Islet of Langerhans (tissue), 1 donor: ENCODE measurements at regions not wholly inside any gene's neighbourhood (a gene's known extent, or its start where the extent isn't known, plus 50 kb on each side); places are given as distances from the start of the nearest gene placed in this dataset.

Experiments
- FAIRE-seq: peaks from one replicate; lab custom pipeline; 2011; peaks lifted over from hg19 to GRCh38; lab: Jason Lieb, UNC

- FAIRE-seq: no peak
These were observed 60.3 kb downstream of the SEC61B start for GRCh38 chr9:99282406-99282805.

- no peak for FAIRE-seq
These were observed 63.9 kb downstream of the SEC61B start for GRCh38 chr9:99285965-99286364.

- no peak for FAIRE-seq
These were observed 64.5 kb downstream of the SEC61B start for GRCh38 chr9:99286536-99286935.

DNA sequence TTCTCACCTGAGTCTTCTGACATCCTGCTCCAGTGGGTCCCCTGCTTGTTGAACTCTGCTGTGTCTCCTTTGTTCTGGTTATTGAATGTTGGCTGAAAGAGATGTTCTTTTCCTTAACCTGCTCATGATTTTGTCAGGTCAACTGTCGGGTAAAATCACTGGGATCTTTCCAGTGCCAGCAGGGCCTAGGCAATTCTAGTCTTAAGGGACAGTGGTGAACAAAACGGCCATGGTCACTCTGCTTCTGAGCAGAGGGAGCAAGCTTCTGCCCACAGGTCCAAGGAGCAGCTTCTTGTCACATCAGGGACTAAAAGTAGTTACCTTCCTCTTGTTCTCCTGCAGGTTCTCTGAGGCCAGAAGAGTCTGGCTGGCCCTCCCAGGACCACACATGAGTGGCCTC, 65.6 kb downstream of the SEC61B start:
- no peak for FAIRE-seq

- FAIRE-seq: no peak
These were observed 66.7 kb downstream of the SEC61B start for GRCh38 chr9:99288830-99289229.

- no peak for FAIRE-seq
These were observed 72.9 kb downstream of the SEC61B start for GRCh38 chr9:99294850-99295461.

DNA sequence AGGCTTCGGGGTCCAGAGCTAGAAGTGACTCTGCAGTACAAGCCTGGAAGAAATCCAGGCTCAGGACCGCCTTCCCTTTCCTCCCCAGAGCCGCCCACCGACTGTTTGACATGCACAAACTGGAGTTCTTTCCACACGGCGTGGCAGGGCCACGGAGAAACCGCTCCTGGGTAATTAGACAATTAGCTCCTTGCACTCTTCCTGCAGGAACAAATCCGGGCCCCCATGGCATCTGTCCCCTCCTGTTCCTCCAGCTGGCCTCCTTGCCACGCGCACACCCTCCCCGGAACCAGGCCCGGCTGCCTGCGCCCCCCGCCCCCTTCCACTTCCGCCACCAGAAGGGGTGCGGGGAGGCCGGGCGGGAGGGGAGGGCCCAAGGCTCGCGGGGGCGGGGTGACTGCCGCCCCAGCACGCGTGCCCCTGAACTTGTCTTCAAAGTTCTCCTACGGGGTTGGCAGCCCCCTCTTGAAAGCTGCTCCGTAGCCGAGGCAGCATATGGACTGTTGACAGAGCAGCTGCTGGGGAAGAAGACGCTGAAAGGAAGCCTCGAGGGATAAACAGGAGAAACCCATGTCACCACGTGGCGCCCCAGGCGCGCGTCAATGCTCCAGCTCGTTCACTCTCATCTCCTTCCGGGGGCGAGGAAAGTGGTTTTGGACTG, 74.3 kb downstream of the SEC61B start:
- no peak for FAIRE-seq

DNA sequence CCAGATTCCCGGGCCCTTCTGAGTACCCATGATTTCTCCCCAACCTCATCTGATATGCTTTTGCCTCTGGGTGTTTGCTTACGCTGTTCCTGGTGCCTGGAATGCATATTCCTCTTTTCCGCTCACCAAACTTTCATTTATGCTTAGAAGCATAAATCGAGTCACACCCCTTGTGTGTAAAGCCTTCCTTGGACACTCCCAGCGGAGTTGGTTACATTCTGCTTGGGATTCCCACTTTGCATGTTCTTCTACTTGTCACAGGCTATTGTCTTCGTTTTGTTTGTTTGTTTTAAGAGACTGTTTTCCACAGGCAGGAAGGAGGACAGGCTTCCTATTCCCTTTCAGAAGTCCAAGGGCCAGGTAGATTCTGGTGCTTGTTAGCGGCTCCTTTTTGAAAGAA, 76.5 kb downstream of the SEC61B start:
- FAIRE-seq: no peak

- FAIRE-seq: no peak
These were observed 77.4 kb downstream of the SEC61B start for GRCh38 chr9:99299211-99300102.

GRCh38 chr9:99300103-99300439, 78.0 kb downstream of the SEC61B start:
- no peak for FAIRE-seq

DNA sequence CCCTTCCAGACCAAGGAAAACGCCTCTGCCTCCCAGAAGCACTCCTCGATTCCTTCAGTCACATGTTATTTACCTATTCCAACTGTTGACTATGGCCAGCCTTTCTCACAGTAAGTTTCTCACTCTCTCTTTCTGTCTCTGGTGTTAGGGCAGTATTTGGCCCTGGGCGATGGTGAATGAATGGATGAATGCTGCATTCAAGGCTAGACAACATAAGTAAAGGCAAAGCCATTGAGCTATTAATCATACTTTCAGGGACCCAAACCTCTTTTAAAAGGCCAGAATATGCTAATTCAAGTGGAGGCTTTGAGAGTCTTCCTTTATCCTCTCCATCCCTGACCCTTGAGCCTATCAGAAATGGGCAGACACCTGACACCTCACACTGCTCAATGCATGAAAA, 78.5 kb downstream of the SEC61B start:
- FAIRE-seq: no peak

DNA sequence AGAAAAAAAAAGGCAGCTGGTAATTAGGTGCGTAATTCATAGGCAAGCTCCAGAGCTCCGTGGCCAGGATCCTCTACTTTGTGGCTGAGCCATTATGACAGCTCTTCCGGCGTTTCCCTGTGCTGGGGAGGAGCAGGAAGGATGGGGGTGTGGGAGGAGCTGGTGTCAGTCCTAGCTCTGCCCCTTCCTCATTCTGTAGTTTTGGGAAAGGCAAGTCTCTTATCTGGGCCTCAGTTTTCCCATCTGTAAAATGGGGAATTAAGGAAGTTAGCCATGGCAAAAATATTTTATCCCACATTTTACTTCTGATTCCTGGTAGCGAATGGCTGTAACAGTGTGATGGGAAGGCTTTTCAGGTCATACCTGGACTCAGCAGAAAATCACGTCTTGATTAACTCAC, 81.1 kb downstream of the SEC61B start:
- no peak for FAIRE-seq

DNA sequence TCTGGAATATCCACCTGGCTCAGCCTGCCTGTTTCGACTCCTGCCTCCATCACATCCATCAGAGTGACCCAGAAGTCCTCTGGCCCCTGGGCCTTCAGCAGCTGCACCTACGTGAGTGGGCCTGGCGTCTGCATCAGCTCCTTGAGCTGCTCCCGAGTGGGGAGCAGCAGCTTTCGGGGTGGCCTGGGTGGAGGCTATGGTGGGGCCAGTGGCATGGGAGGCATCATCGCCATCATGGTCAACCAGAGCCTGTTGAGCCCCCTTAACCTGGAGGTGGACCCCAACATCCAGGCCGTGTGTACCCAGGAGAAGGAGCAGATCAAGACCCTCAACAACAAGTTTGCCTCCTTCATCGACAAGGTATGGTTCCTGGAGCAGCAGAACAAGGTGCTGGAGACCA, 83.0 kb downstream of the SEC61B start:
- FAIRE-seq: no peak

DNA sequence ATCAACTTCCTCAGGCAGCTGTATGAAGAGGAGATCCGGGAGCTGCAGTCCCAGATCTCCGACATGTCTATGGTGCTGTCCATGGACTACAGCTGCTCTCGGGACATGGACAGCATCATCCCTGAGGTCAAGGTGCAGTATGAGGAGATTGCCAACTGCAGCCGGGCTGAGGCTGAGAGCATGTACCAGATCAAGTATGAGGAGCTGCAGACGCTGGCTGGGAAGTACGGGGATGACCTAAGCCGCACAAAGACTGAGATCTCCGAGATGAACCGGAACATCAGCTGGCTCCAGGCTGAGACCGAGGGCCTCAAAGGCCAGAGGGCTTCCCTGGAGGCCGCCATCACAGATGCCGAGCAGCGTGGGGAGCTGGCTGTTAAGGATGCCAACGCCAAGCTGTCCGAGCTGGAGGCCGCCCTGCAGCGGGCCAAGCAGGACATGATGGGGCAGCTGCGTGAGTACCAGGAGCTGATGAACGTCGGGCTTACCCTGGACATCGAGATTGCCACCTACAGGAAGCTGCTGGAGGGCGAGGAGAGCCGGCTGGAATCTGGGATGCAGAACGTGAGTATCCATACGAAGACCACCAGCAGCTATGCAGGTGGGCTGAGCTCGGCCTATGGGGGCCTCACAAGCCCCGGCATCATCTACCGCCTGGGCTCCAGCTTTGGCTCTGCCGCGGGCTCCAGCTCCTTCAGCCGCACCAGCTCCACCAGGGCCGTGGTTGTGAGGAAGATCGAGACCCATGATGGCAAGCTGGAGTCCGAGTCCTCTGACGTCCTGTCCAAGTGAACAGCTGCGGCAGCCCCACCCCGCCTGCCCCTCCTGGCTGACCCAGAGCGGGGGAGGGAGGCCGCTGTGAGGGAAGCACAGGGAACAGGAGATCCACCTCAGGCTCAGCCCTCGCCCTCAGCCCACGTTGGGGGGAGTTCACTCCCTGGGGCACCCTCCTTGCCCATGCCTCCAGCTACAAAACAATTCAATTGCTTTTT, 84.0 kb downstream of the SEC61B start:
- no peak for FAIRE-seq

- no peak for FAIRE-seq
These were observed 85.8 kb downstream of the SEC61B start for GRCh38 chr9:99307851-99308250.

GRCh38 chr9:99309141-99309939, 87.3 kb downstream of the SEC61B start:
- FAIRE-seq: no peak

GRCh38 chr9:99312736-99313135, 90.7 kb downstream of the SEC61B start:
- no peak for FAIRE-seq

- FAIRE-seq: no peak
These were observed 97.0 kb downstream of the SEC61B start for GRCh38 chr9:99319048-99319447.

DNA sequence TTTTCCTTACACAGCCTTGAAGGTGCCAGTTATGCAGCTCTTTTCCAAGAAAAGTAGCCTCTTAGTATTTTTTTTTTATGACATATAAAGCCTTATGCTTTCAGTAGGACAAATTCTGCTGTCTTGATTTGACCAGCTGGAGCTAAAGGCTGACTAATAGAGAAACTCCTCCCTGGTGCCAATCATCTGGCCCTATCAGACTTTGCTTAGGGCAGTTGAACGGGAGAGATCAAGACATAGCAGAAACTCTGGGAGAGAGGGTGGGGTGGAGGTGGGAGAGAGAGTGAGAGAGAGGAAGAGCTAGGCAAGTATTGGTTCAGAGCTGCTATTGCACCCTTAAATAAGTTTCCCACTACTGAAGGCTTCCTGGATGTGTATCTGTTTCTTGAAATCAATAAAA, 100.2 kb downstream of the SEC61B start:
- FAIRE-seq: no peak

GRCh38 chr9:99326112-99326916, 104.2 kb downstream of the SEC61B start:
- no peak for FAIRE-seq

DNA sequence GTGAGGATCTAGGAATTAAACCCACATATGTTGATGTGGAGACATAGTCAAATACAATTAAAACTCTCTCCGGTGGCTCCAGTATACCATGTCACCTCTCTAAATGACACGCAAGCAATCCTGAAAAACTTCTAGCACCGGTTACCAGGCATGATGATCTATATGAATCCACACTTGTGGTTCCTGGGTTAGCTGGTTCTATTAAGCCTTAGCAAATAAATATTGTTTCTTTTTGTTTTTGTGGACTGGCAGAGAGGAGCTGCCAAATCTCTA, 104.8 kb downstream of the SEC61B start:
- FAIRE-seq: no peak
